Activated T-helper 2 cell treated with anti-CD3 and anti-CD28 coated beads, Interferon-gamma antibody, Interleukin-2, Interleukin-4, amounts not matched to agents 10 μg/mL and 5 μg/mL and 100 μg/mL, durations not matched to agents 14 hours and 24 hours and 36 hours (primary cell): ENCODE measurements at regions not wholly inside any gene's neighbourhood (a gene's known extent, or its start where the extent isn't known, plus 50 kb on each side); places are given as distances from the start of the nearest gene placed in this dataset.
A peak's percentile ranks its signal among the peaks of the same experiment; 100 is the strongest.

Experiments used
- DNase-seq: peaks from one replicate; pipeline ENCODE4 v3.0.0; 2021; ENCODE audit warnings: low spot score
- H3K27ac Mint-ChIP-seq: one replicate; pipeline ENCODE4 v1.8.0; 2021; ENCODE audit warnings: mixed read lengths
- H3K27me3 Mint-ChIP-seq: one replicate; pipeline ENCODE4 v1.8.0; 2021; ENCODE audit warnings: low read depth, mixed read lengths
- H3K36me3 Mint-ChIP-seq: one replicate; pipeline ENCODE4 v1.8.0; 2021; ENCODE audit warnings: low read depth, mixed read lengths
- H3K4me1 Mint-ChIP-seq: one replicate; pipeline ENCODE4 v1.8.0; 2021; ENCODE audit warnings: low read depth, mixed read lengths
- H3K4me3 Mint-ChIP-seq: one replicate; pipeline ENCODE4 v1.8.0; 2021; ENCODE audit warnings: low read depth, mild to moderate bottlenecking, moderate library complexity, mixed read lengths
- H3K9me3 Mint-ChIP-seq: one replicate; pipeline ENCODE4 v1.8.0; 2021; ENCODE audit warnings: mixed read lengths
- intact Hi-C: fragments of 100-400 bp; cut with micrococcal nuclease; formaldehyde crosslinking; loops from one replicate; pipeline ENCODE4 v1.15.1; 2023

DNA sequence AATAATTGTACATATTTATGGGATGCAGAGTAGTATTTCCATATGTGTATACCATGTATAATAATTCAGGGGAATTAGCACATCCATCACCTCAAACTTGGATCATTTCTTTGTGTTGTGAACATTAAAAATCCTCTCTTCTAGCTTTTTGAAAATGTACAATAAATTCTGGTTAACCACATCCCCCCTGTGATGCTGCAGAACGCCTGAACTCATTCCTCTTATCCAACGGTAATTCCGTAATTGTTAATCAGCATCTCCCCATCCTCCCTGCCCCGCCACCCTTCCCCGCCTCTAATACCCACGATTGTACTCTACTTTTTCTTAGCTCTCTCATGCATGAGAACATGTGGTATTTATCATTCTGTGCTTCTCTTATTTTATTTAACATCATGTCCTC is 127.7 kb upstream of the ANKRD55 start:
- no peak overlapping the region for H3K27ac Mint-ChIP-seq
- intact Hi-C loops, result no loop called here
- no peaks in the 10 kb centered on the region for H3K27me3 Mint-ChIP-seq
- H3K4me1 Mint-ChIP-seq, result no peaks in the 10 kb centered on the region
- no peak for DNase-seq
- H3K36me3 Mint-ChIP-seq, result no peaks in the 10 kb centered on the region
- no peak overlapping the region for H3K4me3 Mint-ChIP-seq
- no peaks in the 10 kb centered on the region for H3K9me3 Mint-ChIP-seq

DNA sequence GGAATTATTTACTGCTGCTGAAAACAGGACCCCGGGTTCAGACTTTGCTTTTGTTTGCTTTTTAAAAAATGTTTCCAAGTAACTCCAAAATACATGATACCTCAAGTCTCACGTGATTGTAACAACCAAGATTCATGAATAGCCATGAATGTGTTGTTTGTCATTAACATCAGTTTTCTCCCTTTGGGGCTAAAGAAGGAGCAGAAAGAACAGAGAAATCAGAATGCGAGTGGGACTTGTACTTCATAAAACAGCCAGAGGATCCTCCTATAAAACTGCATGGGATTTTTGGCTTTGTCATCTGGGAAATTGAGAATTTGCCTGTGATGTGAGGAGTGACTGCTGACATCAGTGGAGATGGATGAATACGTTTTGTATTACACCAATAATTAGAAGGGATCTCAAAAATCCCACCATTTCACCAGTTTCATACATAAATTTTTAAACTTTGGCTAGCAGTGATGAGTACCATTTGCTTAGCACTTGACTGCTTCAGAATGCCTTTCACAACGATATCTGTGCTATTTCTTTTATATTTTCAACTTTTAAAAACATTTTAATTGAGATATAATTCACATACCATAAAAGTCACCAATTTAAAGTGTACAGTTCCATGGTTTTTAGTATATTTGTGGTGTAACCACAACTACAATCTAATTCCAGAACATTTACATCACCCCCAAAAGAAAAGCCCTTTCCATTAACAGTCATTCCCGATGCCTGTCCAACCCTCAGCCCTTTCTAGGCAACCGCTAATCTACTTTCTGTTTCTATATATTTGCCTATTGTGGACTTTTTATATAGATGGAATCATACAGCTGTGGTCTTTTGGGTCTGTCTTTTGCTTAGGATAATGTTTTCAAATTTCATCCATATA is 126.9 kb upstream of the ANKRD55 start:
- Mint-ChIP-seq H3K4me1 (no peaks in the 10 kb centered on the region), H3K4me3 (no peak overlapping the region), H3K9me3 (no peaks in the 10 kb centered on the region), H3K27me3 (no peaks in the 10 kb centered on the region), H3K27ac (no peak overlapping the region), H3K36me3 (no peaks in the 10 kb centered on the region)
- DNase-seq, result no peak
- intact Hi-C loops, result no loop called here

DNA sequence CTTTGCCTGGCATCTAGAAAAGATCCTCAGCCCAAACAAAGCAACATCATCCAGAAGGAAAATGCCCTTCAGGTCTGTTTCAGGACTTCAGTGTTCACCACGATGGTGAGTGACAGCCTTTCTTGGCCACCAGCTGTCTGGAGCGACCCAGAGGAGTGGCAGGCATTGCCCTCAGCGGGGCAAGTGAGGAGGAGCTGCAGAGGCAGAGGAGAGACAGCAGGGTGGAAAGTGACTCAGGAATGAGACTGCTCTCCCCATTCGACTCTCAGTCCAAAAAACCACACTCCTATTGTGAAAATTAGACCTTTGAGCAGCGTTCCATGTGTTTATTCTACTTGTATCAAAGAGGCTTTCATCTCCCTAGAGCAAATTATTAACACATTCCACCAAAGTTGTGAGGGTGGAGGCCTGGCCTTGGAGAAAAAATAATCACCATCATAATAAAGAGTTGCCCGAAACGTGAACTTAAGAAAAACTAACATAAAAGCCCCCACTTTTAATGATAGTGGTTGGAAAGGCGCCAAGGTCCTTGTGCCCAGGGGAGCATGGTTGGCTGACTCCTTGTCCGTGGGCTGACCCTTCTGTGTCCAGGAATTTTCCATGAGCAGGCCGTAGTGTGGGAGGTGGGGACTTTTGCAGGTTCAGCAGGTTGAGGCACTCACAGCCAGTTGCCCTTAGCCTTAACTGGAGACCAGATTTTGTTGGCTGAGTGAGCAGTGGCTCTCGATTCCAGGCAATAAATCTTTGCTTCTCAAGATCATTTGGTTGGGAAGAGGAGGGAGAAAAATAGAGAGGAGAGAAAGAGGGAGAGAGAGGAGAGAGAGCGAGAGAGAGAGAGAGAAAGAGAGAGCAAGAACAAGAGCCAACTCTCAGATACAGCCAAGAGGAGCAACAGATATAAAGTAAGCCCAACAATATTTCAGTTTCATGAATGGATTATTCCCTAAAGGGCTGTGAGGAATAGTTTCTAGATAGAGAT is 125.9 kb upstream of the ANKRD55 start:
- no peak overlapping the region for H3K27ac Mint-ChIP-seq
- H3K9me3 Mint-ChIP-seq, result no peaks in the 10 kb centered on the region
- intact Hi-C loops, result no loop called here
- no peaks in the 10 kb centered on the region for H3K36me3 Mint-ChIP-seq
- DNase-seq, result no peak
- no peaks in the 10 kb centered on the region for H3K4me1 Mint-ChIP-seq
- H3K27me3 Mint-ChIP-seq, result no peaks in the 10 kb centered on the region
- no peak overlapping the region for H3K4me3 Mint-ChIP-seq

DNA sequence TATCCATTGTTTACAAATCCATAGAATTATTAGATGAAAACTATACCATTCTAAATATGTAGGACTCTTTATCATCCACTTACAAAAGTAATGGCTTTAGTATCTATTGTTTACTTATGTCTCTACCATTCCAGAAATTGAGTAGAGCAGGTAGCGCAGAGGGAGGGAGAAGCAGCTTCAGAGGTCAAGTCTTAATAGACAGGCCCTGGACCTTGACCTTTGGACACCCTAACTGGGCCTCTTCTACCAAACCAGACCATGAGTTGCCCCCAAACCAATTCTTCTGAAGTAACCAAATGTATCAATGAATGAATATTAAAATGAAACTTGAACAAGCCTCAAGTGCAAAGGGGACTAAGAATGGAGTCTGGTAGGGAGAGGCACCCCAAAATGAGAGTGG is 124.9 kb upstream of the ANKRD55 start:
- intact Hi-C loops, result no loop called here
- Mint-ChIP-seq H3K9me3 (no peaks in the 10 kb centered on the region), H3K4me1 (peaks cover 3% of the 10 kb centered on the region), H3K4me3 (no peak overlapping the region), H3K36me3 (no peaks in the 10 kb centered on the region), H3K27ac (no peak overlapping the region), H3K27me3 (no peaks in the 10 kb centered on the region)
- no peak for DNase-seq

DNA sequence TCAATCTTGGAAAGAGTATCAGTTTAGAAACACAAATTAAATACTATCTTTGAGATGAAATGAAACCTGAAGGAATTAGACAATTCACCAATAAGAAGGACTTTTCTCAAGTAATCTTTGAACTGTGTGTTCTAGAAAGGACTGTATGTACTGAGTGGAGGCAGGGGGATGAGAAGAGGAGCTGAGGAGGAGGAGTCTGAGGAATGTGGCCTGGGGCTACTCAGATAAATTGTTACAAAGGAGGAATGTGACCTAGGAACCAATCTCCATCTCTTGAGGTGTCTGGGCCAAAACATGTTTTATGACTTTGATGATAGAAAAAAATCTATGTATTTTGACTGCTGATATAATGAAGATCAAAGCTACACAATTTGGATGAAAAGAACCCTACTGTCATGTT is 124.3 kb upstream of the ANKRD55 start:
- H3K36me3 Mint-ChIP-seq, result no peaks in the 10 kb centered on the region
- intact Hi-C loops, result no loop called here
- no peaks in the 10 kb centered on the region for H3K9me3 Mint-ChIP-seq
- H3K27ac Mint-ChIP-seq, result no peak overlapping the region
- DNase-seq, result no peak
- peaks cover 9% of the 10 kb centered on the region for H3K4me1 Mint-ChIP-seq
- no peak overlapping the region for H3K4me3 Mint-ChIP-seq
- H3K27me3 Mint-ChIP-seq, result no peaks in the 10 kb centered on the region

DNA sequence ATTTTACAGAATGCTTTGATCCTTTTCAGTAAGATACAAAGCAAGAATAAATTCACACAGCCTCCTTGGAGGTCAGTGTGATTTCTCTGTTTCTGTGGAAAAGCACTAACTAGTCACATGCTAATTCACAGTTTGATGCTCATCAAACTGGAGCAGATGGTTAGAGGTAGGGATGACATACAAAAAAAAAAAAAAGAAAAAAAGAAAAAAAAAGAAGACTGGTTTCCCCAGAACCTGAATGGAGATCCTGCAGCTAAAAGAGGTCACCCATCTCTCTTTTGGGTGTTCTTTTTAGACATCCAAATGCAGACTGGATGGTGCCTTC is 123.7 kb upstream of the ANKRD55 start:
- Mint-ChIP-seq H3K27me3 (no peaks in the 10 kb centered on the region), H3K9me3 (no peaks in the 10 kb centered on the region), H3K27ac (no peak overlapping the region), H3K4me1 (peaks cover 15% of the 10 kb centered on the region), H3K36me3 (no peaks in the 10 kb centered on the region), H3K4me3 (no peak overlapping the region)
- DNase-seq, result no peak
- intact Hi-C loops, result no loop called here

DNA sequence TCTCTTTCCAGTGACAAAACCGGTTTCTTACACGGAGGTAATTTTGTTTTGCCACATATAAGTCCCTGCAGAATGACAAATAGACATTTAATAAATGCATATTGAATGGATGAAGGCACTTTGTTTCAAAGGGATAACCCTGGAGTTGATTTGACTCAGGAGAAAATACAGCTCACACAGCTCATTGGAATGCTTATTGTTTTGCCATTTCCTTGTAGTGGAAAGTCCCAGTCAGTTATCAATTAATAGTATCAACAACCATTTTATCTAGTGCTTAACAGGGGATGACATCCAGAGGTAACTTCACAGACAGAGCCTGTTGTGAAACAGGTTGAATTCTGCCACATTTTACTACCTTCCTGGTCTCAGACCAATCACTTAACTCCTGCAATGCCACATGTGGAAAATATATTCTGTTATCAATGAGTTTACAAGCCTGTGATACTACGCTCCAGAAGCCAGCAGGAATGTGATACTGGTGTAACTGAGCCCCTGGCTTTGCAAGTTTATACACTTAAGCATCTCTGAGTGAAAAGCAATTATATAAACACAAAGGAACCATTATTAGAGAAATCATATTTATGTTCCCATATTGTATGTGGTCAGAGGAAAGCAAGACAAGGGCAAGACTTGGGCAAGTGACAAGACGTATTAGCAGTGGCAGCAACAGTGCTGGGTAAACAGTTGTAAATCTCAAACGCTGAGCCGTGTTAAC is 123.1 kb upstream of the ANKRD55 start:
- H3K27me3 Mint-ChIP-seq, result no peaks in the 10 kb centered on the region
- H3K4me1 Mint-ChIP-seq, result peaks cover 15% of the 10 kb centered on the region
- no peaks in the 10 kb centered on the region for H3K9me3 Mint-ChIP-seq
- H3K4me3 Mint-ChIP-seq, result no peak overlapping the region
- no peaks in the 10 kb centered on the region for H3K36me3 Mint-ChIP-seq
- intact Hi-C loops, result no loop called here
- H3K27ac Mint-ChIP-seq, result no peak overlapping the region
- DNase-seq, result no peak

DNA sequence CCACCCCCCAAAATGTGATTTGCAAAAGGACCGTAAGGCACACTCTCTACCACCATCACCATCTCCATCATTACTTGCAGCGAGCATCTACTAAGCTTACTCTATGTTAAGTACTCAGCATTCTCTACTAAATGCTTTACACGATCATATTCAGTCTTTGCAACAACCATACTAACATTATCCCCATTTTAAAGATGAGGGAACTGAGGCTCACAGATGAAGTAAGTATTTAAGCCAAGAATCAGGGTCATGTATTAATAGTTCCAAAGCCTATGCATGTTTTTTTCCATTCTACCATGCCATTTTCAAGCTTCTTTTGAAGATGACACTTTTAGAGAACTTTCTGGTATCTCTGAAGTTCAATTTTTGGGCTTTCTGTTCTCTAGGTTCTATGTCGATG is 121.7 kb upstream of the ANKRD55 start:
- H3K36me3 Mint-ChIP-seq, result no peaks in the 10 kb centered on the region
- no peak overlapping the region for H3K4me3 Mint-ChIP-seq
- intact Hi-C loops, result no loop called here
- H3K27me3 Mint-ChIP-seq, result no peaks in the 10 kb centered on the region
- peaks cover 23% of the 10 kb centered on the region for H3K4me1 Mint-ChIP-seq
- H3K27ac Mint-ChIP-seq, result no peak overlapping the region
- no peaks in the 10 kb centered on the region for H3K9me3 Mint-ChIP-seq
- DNase-seq, result no peak

DNA sequence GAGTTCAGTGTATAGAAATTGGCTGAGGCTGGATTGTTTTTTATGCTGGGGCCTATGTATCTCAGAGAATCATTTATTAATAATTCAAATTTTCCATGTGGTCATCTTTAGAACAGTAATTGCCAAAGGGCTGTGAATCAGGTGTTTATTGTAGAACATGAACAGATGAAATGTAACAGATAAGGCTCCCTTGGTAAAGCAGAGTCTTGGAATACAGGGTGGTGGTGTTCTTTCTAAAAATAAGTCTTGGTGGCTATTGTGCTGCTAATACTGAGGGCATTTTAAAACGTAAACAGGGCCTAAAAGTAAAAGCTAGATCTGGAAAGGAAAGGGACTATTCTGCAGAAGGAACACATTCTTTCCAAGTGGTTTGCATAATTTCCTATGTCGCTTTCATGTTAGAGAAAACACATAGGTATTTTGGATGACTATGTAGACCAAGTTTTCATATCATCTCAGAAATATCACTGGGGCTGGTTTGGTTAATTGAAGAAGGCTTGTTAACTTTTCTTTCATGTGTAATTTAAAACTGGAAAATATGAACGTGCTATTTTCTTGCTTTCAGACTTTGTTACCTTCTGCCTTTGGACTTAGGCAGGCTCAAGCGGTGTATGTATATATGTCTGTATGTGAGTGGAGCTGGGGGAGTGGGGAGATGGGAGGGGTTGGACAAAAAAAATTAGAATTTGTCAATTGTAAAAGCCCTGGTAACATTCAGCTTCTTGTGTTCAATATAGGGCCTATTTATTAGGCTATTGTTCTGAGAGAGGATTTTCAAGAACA is 119.9 kb upstream of the ANKRD55 start:
- H3K27me3 Mint-ChIP-seq, result no peaks in the 10 kb centered on the region
- H3K9me3 Mint-ChIP-seq, result no peaks in the 10 kb centered on the region
- H3K4me3 Mint-ChIP-seq, result no peak overlapping the region
- no peak for DNase-seq
- H3K27ac Mint-ChIP-seq, result peak overlapping the region; percentile 66
- no peaks in the 10 kb centered on the region for H3K36me3 Mint-ChIP-seq
- intact Hi-C loops, result loop anchor here (2.0 kb wide), 1 partner anchor 24 kb away; no protein-coding TSS in a partner anchor
- H3K4me1 Mint-ChIP-seq, result peaks cover 25% of the 10 kb centered on the region

DNA sequence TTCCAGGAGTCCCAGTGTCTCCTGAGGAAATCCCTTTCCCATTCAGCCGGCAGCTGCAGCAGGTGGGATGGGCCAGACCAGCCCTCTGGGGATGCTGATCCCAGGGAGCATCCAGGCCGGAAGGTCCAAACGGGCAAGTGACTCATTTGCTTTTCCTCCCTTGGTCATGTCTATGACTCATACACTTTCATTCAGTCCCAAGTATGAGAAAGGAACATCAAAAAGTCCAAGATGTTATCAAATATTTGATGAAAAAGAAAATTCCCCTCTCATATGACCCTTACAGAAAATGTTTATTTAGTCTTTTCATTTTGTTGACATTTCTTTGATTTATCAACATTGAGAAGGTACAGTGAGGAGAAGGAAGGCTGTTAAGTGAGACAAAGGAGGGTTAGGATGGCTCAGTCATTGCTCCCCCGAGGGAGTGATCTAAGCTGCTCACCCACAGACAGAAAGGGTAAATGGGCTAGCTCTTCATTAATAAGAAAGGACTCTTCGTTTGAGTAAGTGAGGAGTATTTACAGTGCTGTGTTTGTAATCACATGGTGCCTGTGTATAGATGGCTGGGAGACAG is 117.6 kb upstream of the ANKRD55 start:
- Mint-ChIP-seq H3K27me3 (no peaks in the 10 kb centered on the region), H3K27ac (no peak overlapping the region), H3K9me3 (peaks cover 11% of the 10 kb centered on the region), H3K4me3 (no peak overlapping the region), H3K4me1 (peaks cover 25% of the 10 kb centered on the region), H3K36me3 (peaks cover 4% of the 10 kb centered on the region)
- intact Hi-C loops, result no loop called here
- DNase-seq, result no peak

DNA sequence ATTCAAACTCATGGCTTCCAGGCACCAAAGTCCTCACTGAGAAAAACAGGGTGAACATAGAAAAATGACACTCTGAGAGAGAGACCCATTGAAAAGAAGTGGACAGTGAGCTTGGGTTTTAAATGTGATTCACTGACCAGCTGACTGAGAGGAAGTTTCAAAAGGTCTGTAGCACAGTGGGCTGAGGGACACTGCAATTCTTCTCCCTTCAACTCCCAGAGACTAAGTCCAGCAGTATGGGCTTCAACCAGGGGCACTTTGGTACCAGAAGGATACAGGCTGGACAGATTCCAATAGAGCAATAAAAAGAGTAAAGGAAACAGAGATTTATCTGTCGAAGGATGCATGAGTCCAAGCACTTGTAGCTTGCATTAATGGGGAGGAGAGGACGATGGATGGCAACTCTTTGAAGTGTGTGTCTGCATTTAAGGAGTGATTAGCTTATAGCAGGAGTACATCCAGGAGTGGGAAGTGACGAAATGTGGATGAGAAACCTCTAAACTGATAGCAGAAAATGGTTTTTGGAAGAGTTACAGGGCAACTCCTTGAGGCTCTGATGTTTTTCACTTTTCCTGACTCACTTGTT is 117.0 kb upstream of the ANKRD55 start:
- Mint-ChIP-seq H3K27ac (no peak overlapping the region), H3K36me3 (peaks cover 4% of the 10 kb centered on the region), H3K4me1 (peaks cover 25% of the 10 kb centered on the region), H3K27me3 (no peaks in the 10 kb centered on the region), H3K9me3 (peaks cover 11% of the 10 kb centered on the region), H3K4me3 (no peak overlapping the region)
- DNase-seq, result no peak
- intact Hi-C loops, result no loop called here

DNA sequence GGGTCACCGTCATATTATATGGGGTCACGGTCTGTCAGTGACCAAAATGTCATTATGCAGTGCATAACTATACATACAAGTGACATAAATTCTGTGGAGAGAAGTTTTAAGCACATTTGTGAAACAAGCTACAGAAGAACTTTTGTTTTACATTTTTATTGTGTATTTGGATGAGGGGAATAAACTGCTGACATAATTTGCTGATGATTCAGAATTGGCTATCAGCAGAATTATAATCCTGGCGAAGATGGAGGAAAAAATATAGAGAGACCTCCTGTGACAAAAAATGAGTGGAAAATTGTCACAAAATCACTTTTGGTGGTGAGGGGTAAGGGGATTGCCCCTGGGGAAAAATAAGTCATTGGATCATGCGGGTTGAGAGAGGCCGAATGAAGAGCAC is 116.3 kb upstream of the ANKRD55 start:
- Mint-ChIP-seq H3K27ac (no peak overlapping the region), H3K36me3 (peaks cover 4% of the 10 kb centered on the region), H3K4me1 (peaks cover 25% of the 10 kb centered on the region), H3K4me3 (no peak overlapping the region), H3K9me3 (peaks cover 11% of the 10 kb centered on the region), H3K27me3 (no peaks in the 10 kb centered on the region)
- intact Hi-C loops, result no loop called here
- no peak for DNase-seq
